EH (cell line): ENCODE measurements at regions not wholly inside any gene's neighbourhood (a gene's known extent, or its start where the extent isn't known, plus 50 kb on each side); places are given as distances from the start of the nearest gene placed in this dataset.
"Not testable (repeated sequence)": the region's sequence is repeated elsewhere in the genome, so short reads cannot be mapped to it uniquely, and the experiment has no call there.

Experiments
- DNase-seq: peaks from one replicate; pipeline ENCODE4 v3.0.0-alpha.2; 2015; ENCODE audit warnings: low read depth

- no peak for DNase-seq
Observed at GRCh38 chr2:138390316-138390945, 111.1 kb upstream of the SPOPL start.

GRCh38 chr2:138391946-138392345 lies 109.6 kb upstream of the SPOPL start:
- peak; percentile 16 for DNase-seq

- DNase-seq, result peak; percentile 66
Observed at GRCh38 chr2:138395565-138396306, 105.8 kb upstream of the SPOPL start.

- no peak for DNase-seq
Observed at GRCh38 chr2:138396843-138397242, 104.7 kb upstream of the SPOPL start.

GRCh38 chr2:138403431-138403927 lies 98.1 kb upstream of the SPOPL start:
- DNase-seq, result peak; percentile 4

- no peak for DNase-seq
Observed at GRCh38 chr2:138414014-138414413, 87.6 kb upstream of the SPOPL start.

GRCh38 chr2:138415985-138416384 lies 85.6 kb upstream of the SPOPL start:
- DNase-seq, result peak; percentile 4

GRCh38 chr2:138418453-138418852 lies 83.1 kb upstream of the SPOPL start:
- DNase-seq, result no peak

GRCh38 chr2:138421315-138421970 lies 80.1 kb upstream of the SPOPL start:
- peak; percentile 43 for DNase-seq

GRCh38 chr2:138421971-138422335 lies 79.6 kb upstream of the SPOPL start:
- peak; percentile 88 for DNase-seq

- DNase-seq, result no peak
Observed at GRCh38 chr2:138423198-138423597, 78.4 kb upstream of the SPOPL start.

GRCh38 chr2:138423745-138424144 lies 77.8 kb upstream of the SPOPL start:
- no peak for DNase-seq

GRCh38 chr2:138424436-138425140 lies 77.0 kb upstream of the SPOPL start:
- no peak for DNase-seq

- DNase-seq, result not testable (repeated sequence)
Observed at GRCh38 chr2:138426116-138426515, 75.5 kb upstream of the SPOPL start.

- DNase-seq, result no peak
Observed at GRCh38 chr2:138428710-138429440, 72.7 kb upstream of the SPOPL start.

GRCh38 chr2:138430181-138430580 lies 71.4 kb upstream of the SPOPL start:
- DNase-seq, result no peak

GRCh38 chr2:138432971-138433370 lies 68.6 kb upstream of the SPOPL start:
- DNase-seq, result no peak

- peak; percentile 17 for DNase-seq
Observed at GRCh38 chr2:138433995-138434951, 67.3 kb upstream of the SPOPL start.

GRCh38 chr2:138435701-138436100 lies 65.9 kb upstream of the SPOPL start:
- no peak for DNase-seq

- no peak for DNase-seq
Observed at GRCh38 chr2:138439733-138440132, 61.8 kb upstream of the SPOPL start.

GRCh38 chr2:138440759-138441158 lies 60.8 kb upstream of the SPOPL start:
- peak; percentile 18 for DNase-seq
